Breast epithelium (tissue), 3 donors: ENCODE measurements at regions not wholly inside any gene's neighbourhood (a gene's known extent, or its start where the extent isn't known, plus 50 kb on each side); places are given as distances from the start of the nearest gene placed in this dataset.

ENCODE experiments used
- POLR2A ChIP-seq: fragments of 450-650 bp; IDR thresholded peaks from one replicate; pipeline ENCODE4 v1.6.1; 2016; ENCODE audit warnings: antibody characterized with exemption, mild to moderate bottlenecking, moderate library complexity
- POLR2AphosphoS5 ChIP-seq, 3 donors: sonication (generic); formaldehyde crosslinking; IDR thresholded peaks; one replicate each; pipeline ENCODE4 v1.6.1; 2017; ENCODE audit warnings: antibody characterized with exemption in 3 of 3
- TF ChIP-seq, protein P1 (sequence below), 3 donors: fragments of 450-650 bp; IDR thresholded peaks; one replicate each; pipeline ENCODE4 v1.5.1; 2016 to 2017; ENCODE audit warnings: antibody characterized with exemption in 3 of 3, mild to moderate bottlenecking in 3 of 3, moderate library complexity in 3 of 3

DNA sequence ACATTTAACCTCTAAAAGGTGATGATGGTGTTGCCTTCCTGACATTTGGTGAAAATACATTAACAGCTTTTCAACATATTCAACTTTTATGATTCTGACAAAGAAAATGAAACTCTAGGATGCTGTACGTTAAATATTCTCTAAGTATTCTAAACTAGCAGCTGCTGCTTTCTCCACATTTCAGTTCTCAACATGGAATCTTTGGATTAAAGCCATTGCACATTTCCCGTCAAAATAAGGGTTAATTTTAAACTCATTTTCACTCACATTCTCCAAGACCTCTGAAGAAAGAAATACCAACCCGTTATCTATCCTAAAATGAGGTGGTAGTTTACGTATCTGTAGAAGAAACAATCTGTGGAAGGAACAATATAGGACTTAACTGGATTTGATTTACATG, 655.7 kb upstream of the ARPP21 start:
- TF ChIP-seq POLR2AphosphoS5 (IDR thresholded peaks at IDR 0.05), result no peak
- TF ChIP-seq, protein P1, sequence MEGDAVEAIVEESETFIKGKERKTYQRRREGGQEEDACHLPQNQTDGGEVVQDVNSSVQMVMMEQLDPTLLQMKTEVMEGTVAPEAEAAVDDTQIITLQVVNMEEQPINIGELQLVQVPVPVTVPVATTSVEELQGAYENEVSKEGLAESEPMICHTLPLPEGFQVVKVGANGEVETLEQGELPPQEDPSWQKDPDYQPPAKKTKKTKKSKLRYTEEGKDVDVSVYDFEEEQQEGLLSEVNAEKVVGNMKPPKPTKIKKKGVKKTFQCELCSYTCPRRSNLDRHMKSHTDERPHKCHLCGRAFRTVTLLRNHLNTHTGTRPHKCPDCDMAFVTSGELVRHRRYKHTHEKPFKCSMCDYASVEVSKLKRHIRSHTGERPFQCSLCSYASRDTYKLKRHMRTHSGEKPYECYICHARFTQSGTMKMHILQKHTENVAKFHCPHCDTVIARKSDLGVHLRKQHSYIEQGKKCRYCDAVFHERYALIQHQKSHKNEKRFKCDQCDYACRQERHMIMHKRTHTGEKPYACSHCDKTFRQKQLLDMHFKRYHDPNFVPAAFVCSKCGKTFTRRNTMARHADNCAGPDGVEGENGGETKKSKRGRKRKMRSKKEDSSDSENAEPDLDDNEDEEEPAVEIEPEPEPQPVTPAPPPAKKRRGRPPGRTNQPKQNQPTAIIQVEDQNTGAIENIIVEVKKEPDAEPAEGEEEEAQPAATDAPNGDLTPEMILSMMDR (IDR thresholded peaks at IDR 0.05), result no peak
- no peak for TF ChIP-seq POLR2A
